H1 (cell line): ENCODE measurements at regions not wholly inside any gene's neighbourhood (a gene's known extent, or its start where the extent isn't known, plus 50 kb on each side); places are given as distances from the start of the nearest gene placed in this dataset.

Experiments
- CTCF ChIA-PET: fragments of 300-600 bp; sonication (Branson Sonifier 250); formaldehyde crosslinking; loops from one replicate; lab custom pipeline; 2021; ENCODE audit not compliant: partially characterized antibody; lab: Charles Lee
- POLR2A ChIA-PET: fragments of 300-600 bp; sonication (Branson Sonifier 250); formaldehyde crosslinking; loops from one replicate; lab custom pipeline; 2021; ENCODE audit warnings: inconsistent platforms; ENCODE audit not compliant: partially characterized antibody; lab: Charles Lee
- DNase-seq, 2 experiments: peaks; one replicate each; pipeline versions ENCODE4 v3.0.0 to v3.0.0-alpha.2; 2010 to 2022; ENCODE audit warnings: low spot score in 2 of 2, low read depth in 1 of 2, mixed read lengths in 1 of 2
- FAIRE-seq: peaks from 2 replicates; lab custom pipeline; 2011; peaks lifted over from hg19 to GRCh38; lab: Jason Lieb, UNC
- H2AFZ ChIP-seq: 2 replicates; pipeline ENCODE4 v1.8.1; 2012; ENCODE audit warnings: low read length, inconsistent platforms
- H2AK5ac ChIP-seq: 2 replicates; pipeline ENCODE4 v1.6.1; 2013; ENCODE audit warnings: low read depth, low read length
- H2BK120ac ChIP-seq: replicated peaks from 2 replicates; pipeline ENCODE3; 2013; ENCODE audit warnings: low read depth, low read length, inconsistent platforms
- H2BK12ac ChIP-seq: 2 replicates; pipeline ENCODE4 v1.6.1; 2013; ENCODE audit warnings: low read depth, low read length
- H2BK15ac ChIP-seq: 2 replicates; pipeline ENCODE4 v1.6.1; 2013; ENCODE audit warnings: low read length
- H2BK20ac ChIP-seq: 2 replicates; pipeline ENCODE4 v1.6.1; 2013; ENCODE audit warnings: low read length
- H2BK5ac ChIP-seq: 2 replicates; pipeline ENCODE4 v1.6.1; 2013; ENCODE audit warnings: low read depth, low read length
- H3K14ac ChIP-seq: 2 replicates; pipeline ENCODE4 v1.6.1; 2013; ENCODE audit warnings: inconsistent platforms; ENCODE audit not compliant: insufficient read length
- H3K18ac ChIP-seq: 2 replicates; pipeline ENCODE4 v1.6.1; 2013; ENCODE audit warnings: low read length; ENCODE audit errors: extremely low read depth
- H3K23ac ChIP-seq: 2 replicates; pipeline ENCODE4 v1.6.1; 2013; ENCODE audit warnings: inconsistent platforms; ENCODE audit not compliant: insufficient read length
- H3K23me2 ChIP-seq: 2 replicates; pipeline ENCODE4 v1.6.1; 2013; ENCODE audit warnings: low read depth, low read length
- H3K27ac ChIP-seq: 2 replicates; pipeline ENCODE4 v1.6.1; 2011; ENCODE audit warnings: low read depth, low read length, inconsistent platforms
- H3K27me3 ChIP-seq, 4 experiments: replicated peaks in 1 of 4; 1 replicate in 1 of 4; 2 replicates in 3 of 4; pipeline versions ENCODE4 v1.6.1 to v1.8.1; 2011 to 2013; ENCODE audit warnings: low read length in 3 of 4, mild to moderate bottlenecking in 3 of 4, inconsistent platforms in 2 of 4, mixed read lengths in 2 of 4, moderate library complexity in 1 of 4; ENCODE audit not compliant: control insufficient read depth in 3 of 4, insufficient read depth in 3 of 4; ENCODE audit errors: extremely low read depth in 1 of 4
- H3K36me3 ChIP-seq, 4 experiments: 2 replicates each; pipeline versions ENCODE4 v1.6.1 to v1.8.1; 2011 to 2013; ENCODE audit warnings: mild to moderate bottlenecking in 4 of 4, low read length in 3 of 4, moderate library complexity in 2 of 4, control low read depth in 1 of 4, inconsistent platforms in 1 of 4; ENCODE audit not compliant: insufficient read depth in 4 of 4, control insufficient read depth in 2 of 4
- H3K4ac ChIP-seq: replicated peaks from 2 replicates; pipeline ENCODE3; 2013; ENCODE audit warnings: low read length, low read depth, mixed read lengths, inconsistent platforms; ENCODE audit not compliant: insufficient read length
- H3K4me1 ChIP-seq, 4 experiments: replicated peaks in 1 of 4; 1 replicate in 1 of 4; 2 replicates in 3 of 4; pipeline versions ENCODE4 v1.6.1 to v1.8.1; 2011 to 2013; ENCODE audit warnings: low read length in 3 of 4, inconsistent platforms in 2 of 4, mixed read lengths in 1 of 4; ENCODE audit not compliant: insufficient read depth in 4 of 4, control insufficient read depth in 3 of 4
- H3K4me2 ChIP-seq, 2 experiments: 2 replicates each; pipeline versions ENCODE4 v1.6.1 to v1.8.1; 2011 to 2013; ENCODE audit warnings: low read depth in 2 of 2, low read length in 2 of 2, control low read depth in 1 of 2, inconsistent platforms in 1 of 2, mild to moderate bottlenecking in 1 of 2; ENCODE audit not compliant: insufficient read depth in 1 of 2
- H3K4me3 ChIP-seq, 4 experiments: fragments of 200-600, 300-600 bp in 1 of 4; sonication (generic), shearing (Covaris generic), sonication (Bioruptor Twin) in 1 of 4; 2 replicates each; pipeline versions ENCODE4 v1.5.1 to v1.8.1; 2011 to 2016; ENCODE audit warnings: low read length in 4 of 4, low read depth in 3 of 4, control low read depth in 2 of 4, inconsistent platforms in 2 of 4, mild to moderate bottlenecking in 2 of 4, mixed read lengths in 1 of 4, moderate library complexity in 1 of 4; ENCODE audit not compliant: insufficient read depth in 2 of 4; ENCODE audit errors: extremely low read depth in 1 of 4
- H3K56ac ChIP-seq: replicated peaks from 2 replicates; pipeline ENCODE3; 2013; ENCODE audit warnings: low read depth, mild to moderate bottlenecking, mixed read lengths, low read length, inconsistent platforms; ENCODE audit not compliant: insufficient read length
- H3K79me1 ChIP-seq: 2 replicates; pipeline ENCODE4 v1.6.1; 2013; ENCODE audit warnings: low read depth, low read length, control low read depth
- H3K79me2 ChIP-seq, 2 experiments: 2 replicates each; pipeline versions ENCODE4 v1.6.1 to v1.8.1; 2012 to 2013; ENCODE audit warnings: low read length in 2 of 2, mild to moderate bottlenecking in 2 of 2, inconsistent platforms in 1 of 2; ENCODE audit not compliant: insufficient read depth in 2 of 2, control insufficient read depth in 1 of 2
- H3K9ac ChIP-seq, 4 experiments: replicated peaks in 1 of 4; 1 replicate in 1 of 4; 2 replicates in 3 of 4; pipeline versions ENCODE4 v1.6.1 to v1.8.1; 2011 to 2013; ENCODE audit warnings: low read depth in 3 of 4, low read length in 3 of 4, control low read depth in 2 of 4, mild to moderate bottlenecking in 2 of 4, moderate library complexity in 2 of 4, inconsistent platforms in 1 of 4; ENCODE audit errors: extremely low read depth in 1 of 4
- H3K9me3 ChIP-seq, 2 experiments: 2 replicates each; pipeline versions ENCODE4 v1.6.1 to v1.8.1; 2012 to 2013; ENCODE audit warnings: mild to moderate bottlenecking in 2 of 2, moderate library complexity in 2 of 2, control low read depth in 1 of 2, inconsistent platforms in 1 of 2, low read depth in 1 of 2, low read length in 1 of 2, mixed read lengths in 1 of 2; ENCODE audit not compliant: insufficient read depth in 2 of 2
- H4K20me1 ChIP-seq, 2 experiments: replicated peaks in 1 of 2; 2 replicates each; pipeline versions ENCODE3 to v1.8.1; 2011 to 2013; ENCODE audit warnings: inconsistent platforms in 2 of 2, low read length in 2 of 2, mild to moderate bottlenecking in 1 of 2; ENCODE audit not compliant: insufficient read depth in 2 of 2, control insufficient read depth in 1 of 2
- H4K5ac ChIP-seq: 2 replicates; pipeline ENCODE4 v1.6.1; 2013; ENCODE audit warnings: low read length, low read depth, mixed read lengths, inconsistent platforms; ENCODE audit not compliant: insufficient read length
- H4K8ac ChIP-seq: 2 replicates; pipeline ENCODE4 v1.8.0; 2013; ENCODE audit warnings: mild to moderate bottlenecking, moderate library complexity, low read length, inconsistent platforms; ENCODE audit not compliant: insufficient read depth; ENCODE audit errors: extremely low read depth
- H4K91ac ChIP-seq: replicated peaks from 2 replicates; pipeline ENCODE3; 2013; ENCODE audit warnings: low read length, mixed read lengths, inconsistent platforms; ENCODE audit not compliant: insufficient read length
- E2F6 ChIP-seq: IDR thresholded peaks from 2 replicates; pipeline ENCODE4 v1.6.1; 2012; ENCODE audit warnings: inconsistent platforms
- WGBS, 2 experiments: shearing (Covaris generic) in 1 of 2; methylation state at CpG; one replicate each; pipeline versions ENCODE4 v1.1.6 to v1.1.7; 2013 to 2015; ENCODE audit warnings: low lambda C conversion rate in 2 of 2, mixed read lengths in 2 of 2, inconsistent platforms in 1 of 2, low coverage in 1 of 2, missing lambda C conversion rate in 1 of 2; ENCODE audit not compliant: insufficient replicate concordance in 2 of 2, insufficient coverage in 1 of 2, insufficient read length in 1 of 2; ENCODE audit errors: extremely low coverage in 1 of 2, missing lambda C conversion rate in 1 of 2; 5-methylcytosine and 5-hydroxymethylcytosine counted together

- Histone ChIP-seq H3K23me2 (no peaks in the 10 kb centered on the region), H3K23ac (no peak overlapping the region), H2BK15ac (no peak overlapping the region), H3K4me3 (no peak overlapping the region), H3K9ac (no peak overlapping the region), H3K79me2 (no peaks in the 10 kb centered on the region), H4K5ac (no peak overlapping the region), H3K56ac (no peak overlapping the region), H3K4ac (no peak overlapping the region), H3K27me3 (no peaks in the 10 kb centered on the region), H4K91ac (no peak overlapping the region), H2BK5ac (no peak overlapping the region), H3K4me1 (peaks cover 0 to 3% (median 0%) of the 10 kb centered on the region in 4 experiments; a peak in 2 of 7 replicates), H2AFZ (no peak overlapping the region), H2BK20ac (no peak overlapping the region), H4K20me1 (no peaks in the 10 kb centered on the region), H2BK12ac (no peak overlapping the region), H3K79me1 (no peaks in the 10 kb centered on the region), H3K36me3 (no peaks in the 10 kb centered on the region), H3K27ac (no peak overlapping the region), H3K14ac (no peak overlapping the region), H3K4me2 (no peak overlapping the region), H3K9me3 (no peaks in the 10 kb centered on the region), H3K18ac (no peak overlapping the region), H2BK120ac (no peak overlapping the region), H2AK5ac (no peak overlapping the region), H4K8ac (no peak overlapping the region)
- FAIRE-seq (peak; percentile 39), DNase-seq (no peak)
- ChIA-PET CTCF (interaction anchor here (1.0 kb wide), 1 partner anchor 109 kb away, joined by 4 read pairs; no protein-coding TSS in a partner anchor), POLR2A (no interaction called here)
- WGBS, 2 experiments: 88% methylated on average over 2 of the region's 2 CpGs; no CpG with 5 or more reads in 1 of the 2 experiments
- no peak for TF ChIP-seq E2F6
Observed at GRCh38 chr1:199313444-199313843, 674.6 kb downstream of the PTPRC start.
